ENCODE measurements at regions not wholly inside any gene's neighbourhood (a gene's known extent, or its start where the extent isn't known, plus 50 kb on each side); places are given as distances from the start of the nearest gene placed in this dataset.
"Not testable (repeated sequence)": the region's sequence is repeated elsewhere in the genome, so short reads cannot be mapped to it uniquely, and the experiment has no call there.

DNA sequence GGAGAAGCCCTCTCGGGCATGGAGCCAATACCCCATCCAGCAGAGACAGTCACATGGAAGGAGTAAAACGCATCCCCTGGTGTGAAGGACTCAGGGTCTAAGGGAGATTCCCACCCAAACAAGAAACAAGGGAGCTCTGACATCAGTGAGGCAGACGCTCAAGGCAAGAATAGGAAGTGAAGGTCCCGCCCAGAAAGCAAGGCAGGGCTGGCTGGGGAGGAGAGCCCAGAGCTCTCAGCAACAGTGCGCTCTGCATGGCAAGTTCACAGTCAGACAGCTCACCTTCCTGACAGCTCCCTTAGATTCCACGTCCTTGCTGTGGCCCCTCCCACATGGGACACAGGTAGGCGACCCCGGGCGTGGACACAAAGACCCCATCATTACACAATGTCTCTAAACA is 85.6 kb downstream of the TTLL2 start:
- TF ChIP-seq, protein P1, sequence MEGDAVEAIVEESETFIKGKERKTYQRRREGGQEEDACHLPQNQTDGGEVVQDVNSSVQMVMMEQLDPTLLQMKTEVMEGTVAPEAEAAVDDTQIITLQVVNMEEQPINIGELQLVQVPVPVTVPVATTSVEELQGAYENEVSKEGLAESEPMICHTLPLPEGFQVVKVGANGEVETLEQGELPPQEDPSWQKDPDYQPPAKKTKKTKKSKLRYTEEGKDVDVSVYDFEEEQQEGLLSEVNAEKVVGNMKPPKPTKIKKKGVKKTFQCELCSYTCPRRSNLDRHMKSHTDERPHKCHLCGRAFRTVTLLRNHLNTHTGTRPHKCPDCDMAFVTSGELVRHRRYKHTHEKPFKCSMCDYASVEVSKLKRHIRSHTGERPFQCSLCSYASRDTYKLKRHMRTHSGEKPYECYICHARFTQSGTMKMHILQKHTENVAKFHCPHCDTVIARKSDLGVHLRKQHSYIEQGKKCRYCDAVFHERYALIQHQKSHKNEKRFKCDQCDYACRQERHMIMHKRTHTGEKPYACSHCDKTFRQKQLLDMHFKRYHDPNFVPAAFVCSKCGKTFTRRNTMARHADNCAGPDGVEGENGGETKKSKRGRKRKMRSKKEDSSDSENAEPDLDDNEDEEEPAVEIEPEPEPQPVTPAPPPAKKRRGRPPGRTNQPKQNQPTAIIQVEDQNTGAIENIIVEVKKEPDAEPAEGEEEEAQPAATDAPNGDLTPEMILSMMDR (conservative IDR thresholded peaks at IDR 0.05), result no peak

DNA sequence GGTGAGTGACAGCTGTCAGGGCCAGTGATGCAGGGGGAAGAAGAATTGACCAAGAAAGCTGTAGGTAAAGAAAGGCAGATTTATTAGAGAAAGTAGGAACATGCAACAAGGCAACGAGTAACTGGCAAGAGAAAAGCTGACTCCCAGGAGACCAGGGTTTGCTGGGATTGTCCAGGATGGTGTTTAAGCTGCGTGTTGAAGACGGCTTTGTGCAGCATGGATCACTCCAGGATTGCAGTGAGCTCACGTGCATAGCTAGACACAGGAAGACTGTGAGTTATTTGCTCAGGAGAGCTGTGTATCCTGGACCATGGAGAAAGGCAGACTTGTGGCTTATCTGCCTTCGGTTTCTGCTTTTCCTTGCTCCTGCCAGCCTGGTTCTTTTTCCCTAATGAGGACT is 87.6 kb downstream of the TTLL2 start:
- TF ChIP-seq ZFX (IDR thresholded peaks at IDR 0.05), result no peak
- TF ChIP-seq, protein P1 (conservative IDR thresholded peaks at IDR 0.05), result no peak
- no peak overlapping the region for H3K27ac ChIP-seq

More for the DNA sequence above, 85.6 kb downstream of the TTLL2 start:
- H3K27ac ChIP-seq, result no peak overlapping the region

DNA sequence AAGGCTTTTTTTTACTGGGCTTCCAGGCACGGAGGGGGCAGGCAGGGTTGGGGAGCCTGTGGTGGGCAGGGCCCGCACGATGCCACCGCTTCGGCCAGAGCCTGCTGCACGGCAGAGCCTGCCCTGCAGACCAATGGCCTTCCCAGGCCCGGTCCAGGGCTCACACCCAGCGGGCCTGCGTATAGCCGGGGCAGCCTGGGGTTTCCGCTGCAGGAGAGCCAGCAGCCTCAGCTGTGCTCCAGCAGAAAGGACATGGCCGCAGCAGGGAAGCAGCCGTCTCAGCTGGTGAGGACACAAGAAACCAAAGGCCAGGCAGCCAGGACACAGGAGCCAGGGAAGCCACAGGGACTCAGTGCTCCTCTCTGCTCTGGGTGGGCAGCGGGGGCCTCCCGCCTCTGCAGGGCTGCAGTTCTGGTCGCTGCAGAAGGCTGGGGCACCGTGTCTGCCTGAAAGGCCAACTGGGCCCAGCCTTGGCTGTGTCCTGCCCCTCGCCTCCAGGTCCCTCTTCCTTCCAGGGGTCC is 90.6 kb downstream of the TTLL2 start:
- H3K27ac ChIP-seq, result no peak overlapping the region
- TF ChIP-seq, protein P1 (conservative IDR thresholded peaks at IDR 0.05), result no peak
- TF ChIP-seq ZFX (IDR thresholded peaks at IDR 0.05), result no peak

DNA sequence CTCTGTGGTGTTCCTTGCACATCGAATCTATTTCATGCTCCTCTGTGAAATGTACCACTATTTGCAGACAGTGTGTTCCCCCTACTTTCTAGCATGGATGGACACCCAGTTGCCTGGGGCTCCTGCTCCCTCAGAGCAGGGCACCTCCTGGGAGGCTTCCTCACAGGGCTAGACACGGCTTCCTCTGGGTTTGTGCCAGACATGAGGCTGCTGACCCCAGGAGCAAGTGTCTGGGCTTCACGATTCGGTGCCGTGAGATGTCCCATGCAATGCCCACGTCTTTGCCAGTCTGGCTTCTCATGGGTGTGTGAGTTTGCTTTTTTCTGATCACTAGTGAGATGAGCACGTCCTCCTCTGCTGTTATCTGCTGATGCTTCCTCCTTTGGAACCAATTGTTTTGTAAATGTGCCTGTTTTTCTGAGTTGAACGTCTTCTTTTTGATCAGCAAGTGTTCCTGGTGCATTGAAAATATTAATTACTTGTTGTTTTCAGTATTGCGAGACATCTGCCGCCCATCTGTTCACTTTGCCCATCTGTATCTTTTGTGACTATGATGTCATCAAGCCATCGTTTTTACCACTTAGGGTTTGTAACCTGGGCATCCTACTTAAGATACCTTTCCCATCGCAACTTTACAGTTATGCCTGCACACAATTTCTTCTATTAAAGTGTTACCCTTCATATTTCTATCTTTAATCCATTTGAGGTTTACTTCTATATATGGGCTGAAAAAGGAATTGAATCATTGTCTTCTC is 92.0 kb downstream of the TTLL2 start:
- no peak overlapping the region for H3K27ac ChIP-seq
- no peak for TF ChIP-seq ZFX (IDR thresholded peaks at IDR 0.05)
- TF ChIP-seq, protein P1 (conservative IDR thresholded peaks at IDR 0.05), result no peak

DNA sequence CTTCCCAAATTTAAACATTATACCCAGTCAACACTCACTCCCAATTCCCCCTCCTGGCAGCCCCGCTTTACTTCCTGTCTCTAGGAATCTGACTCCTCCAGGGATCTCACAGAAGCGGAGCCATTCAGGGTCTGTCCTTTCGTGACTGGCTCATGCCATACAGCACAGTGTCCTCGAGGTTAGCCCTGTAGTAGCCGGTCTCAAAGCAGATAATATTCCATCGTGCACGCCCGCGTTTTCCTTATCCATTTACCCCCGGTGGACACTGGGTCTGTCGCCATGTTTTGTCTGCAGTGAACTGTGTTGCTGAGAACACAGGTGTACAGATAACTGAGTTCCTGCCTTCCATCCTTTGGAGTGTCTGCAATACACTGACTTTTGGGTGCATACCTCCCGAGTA is 95.3 kb downstream of the TTLL2 start:
- TF ChIP-seq ZFX (IDR thresholded peaks at IDR 0.05), result no peak
- TF ChIP-seq, protein P1 (conservative IDR thresholded peaks at IDR 0.05), result no peak
- H3K27ac ChIP-seq, result no peak overlapping the region

DNA sequence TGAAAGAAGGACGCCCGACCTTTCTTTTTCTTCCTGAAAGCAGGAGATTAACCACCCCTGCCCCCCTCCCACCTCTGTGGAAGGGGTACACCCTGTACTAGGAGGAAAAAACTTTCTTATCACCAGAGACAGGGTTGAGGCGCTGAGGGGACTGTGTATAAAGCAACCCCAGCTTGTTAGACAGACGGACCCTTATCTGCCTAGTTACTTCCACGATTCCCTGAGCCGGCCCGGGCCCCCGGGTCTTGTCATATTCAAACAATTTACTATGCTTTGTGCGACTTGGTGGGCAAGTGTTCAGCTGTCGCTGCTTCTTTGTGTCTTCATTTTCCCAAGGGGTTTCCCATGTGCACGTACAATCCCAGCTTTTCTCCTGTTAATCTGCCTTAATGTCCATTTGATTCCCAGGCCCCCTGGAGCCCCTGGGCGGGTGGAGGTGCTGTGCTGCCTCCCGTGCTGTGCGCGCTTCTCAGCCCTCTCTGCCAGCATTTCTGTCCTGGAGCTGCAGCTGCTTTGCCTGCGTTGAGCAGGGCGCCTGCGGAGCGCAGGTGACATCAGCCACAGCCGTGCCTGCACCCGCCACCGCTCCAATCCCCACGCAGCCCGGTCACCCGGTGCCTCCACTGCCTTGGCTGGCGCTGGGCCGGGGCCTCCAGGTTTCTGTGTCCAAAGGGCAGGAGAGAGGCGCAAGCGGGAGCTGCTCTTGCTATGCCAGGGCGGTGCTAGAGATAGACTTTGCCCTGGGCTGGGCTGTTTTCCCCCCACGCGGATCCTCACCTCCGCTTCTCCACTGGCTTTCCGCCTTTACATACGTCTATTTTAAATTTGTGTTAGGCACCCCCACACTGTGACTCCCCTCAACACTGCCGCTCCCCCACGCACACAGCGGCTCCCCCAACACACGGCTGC is 96.2 kb downstream of the TTLL2 start:
- TF ChIP-seq, protein P1 (conservative IDR thresholded peaks at IDR 0.05), result no peak
- no peak for TF ChIP-seq ZFX (IDR thresholded peaks at IDR 0.05)
- H3K27ac ChIP-seq, result no peak overlapping the region

DNA sequence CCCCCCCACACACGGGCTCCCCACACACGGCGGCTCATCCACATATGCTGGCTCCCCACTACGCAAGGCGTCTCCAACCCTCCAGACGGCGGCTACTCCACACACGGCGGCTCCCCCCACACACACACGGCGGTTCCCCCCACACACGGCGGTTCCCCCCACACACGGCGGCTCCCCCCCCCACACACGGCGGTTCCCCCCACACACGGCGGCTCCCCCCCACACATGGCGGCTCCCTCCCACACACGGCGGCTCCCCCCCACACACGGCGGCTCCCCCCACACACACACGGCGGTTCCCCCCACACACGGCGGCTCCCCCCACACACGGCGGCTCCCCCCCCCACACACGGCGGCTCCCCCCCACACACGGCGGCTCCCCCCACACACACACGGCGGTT is 97.1 kb downstream of the TTLL2 start:
- H3K27ac ChIP-seq, result not testable (repeated sequence)

Measured in C4-2B (cell line).